IPS-NIHi7 (cell line): ENCODE measurements at regions not wholly inside any gene's neighbourhood (a gene's known extent, or its start where the extent isn't known, plus 50 kb on each side); places are given as distances from the start of the nearest gene placed in this dataset.

Source experiments
- DNase-seq: peaks from one replicate; pipeline ENCODE4 v3.0.0; 2012; ENCODE audit warnings: mixed read lengths; ENCODE audit errors: extremely low spot score

- DNase-seq: no peak
Observed at GRCh38 chr5:33242277-33242676, 198.5 kb upstream of the TARS1 start.

- DNase-seq: no peak
Observed at GRCh38 chr5:33244441-33245150, 196.2 kb upstream of the TARS1 start.

GRCh38 chr5:33254579-33254978 is 186.2 kb upstream of the TARS1 start:
- no peak for DNase-seq

- no peak for DNase-seq
Observed at GRCh38 chr5:33257807-33258429, 182.8 kb upstream of the TARS1 start.

GRCh38 chr5:33258553-33258952 is 182.2 kb upstream of the TARS1 start:
- no peak for DNase-seq

GRCh38 chr5:33260098-33260497 is 180.7 kb upstream of the TARS1 start:
- no peak for DNase-seq

- no peak for DNase-seq
Observed at GRCh38 chr5:33261305-33261704, 179.5 kb upstream of the TARS1 start.

- DNase-seq: no peak
Observed at GRCh38 chr5:33261747-33262146, 179.0 kb upstream of the TARS1 start.

- no peak for DNase-seq
Observed at GRCh38 chr5:33267801-33268200, 173.0 kb upstream of the TARS1 start.

GRCh38 chr5:33268374-33268773 is 172.4 kb upstream of the TARS1 start:
- no peak for DNase-seq

- DNase-seq: no peak
Observed at GRCh38 chr5:33270671-33271070, 170.1 kb upstream of the TARS1 start.

GRCh38 chr5:33271606-33272005 is 169.2 kb upstream of the TARS1 start:
- no peak for DNase-seq

- no peak for DNase-seq
Observed at GRCh38 chr5:33272288-33272687, 168.5 kb upstream of the TARS1 start.

- DNase-seq: no peak
Observed at GRCh38 chr5:33273985-33274384, 166.8 kb upstream of the TARS1 start.

- no peak for DNase-seq
Observed at GRCh38 chr5:33275391-33275790, 165.4 kb upstream of the TARS1 start.

- DNase-seq: no peak
Observed at GRCh38 chr5:33275921-33276627, 164.7 kb upstream of the TARS1 start.

- DNase-seq: no peak
Observed at GRCh38 chr5:33276628-33276950, 164.2 kb upstream of the TARS1 start.

- DNase-seq: no peak
Observed at GRCh38 chr5:33277061-33277650, 163.6 kb upstream of the TARS1 start.

- DNase-seq: no peak
Observed at GRCh38 chr5:33281431-33281843, 159.3 kb upstream of the TARS1 start.

GRCh38 chr5:33282157-33282556 is 158.6 kb upstream of the TARS1 start:
- DNase-seq: no peak

- DNase-seq: no peak
Observed at GRCh38 chr5:33282696-33283095, 158.1 kb upstream of the TARS1 start.

GRCh38 chr5:33283243-33283642 is 157.5 kb upstream of the TARS1 start:
- DNase-seq: no peak

- DNase-seq: no peak
Observed at GRCh38 chr5:33284681-33285080, 156.1 kb upstream of the TARS1 start.
